ENCODE measurements at regions not wholly inside any gene's neighbourhood (a gene's known extent, or its start where the extent isn't known, plus 50 kb on each side); places are given as distances from the start of the nearest gene placed in this dataset.

DNA sequence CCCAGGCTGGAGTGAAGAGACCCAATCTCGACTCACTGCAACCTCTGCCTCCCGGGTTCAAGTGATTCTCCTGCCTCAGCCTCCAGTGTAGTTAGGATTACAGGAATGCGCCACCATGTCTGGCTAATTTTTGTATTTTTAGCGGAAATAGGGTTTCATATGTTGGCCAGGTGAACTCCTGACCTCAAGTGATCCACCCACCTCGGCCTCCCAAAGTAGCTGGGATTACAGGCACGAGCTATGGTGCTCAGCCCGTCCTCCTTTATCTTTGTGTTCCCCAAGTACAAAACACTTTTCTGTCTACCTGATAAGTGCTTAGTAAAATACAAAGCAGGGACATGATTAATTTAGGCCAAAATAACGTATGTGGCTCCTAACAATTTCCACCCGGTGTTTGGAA lies 91.2 kb upstream of the STK17B start:
- H3K36me3 ChIP-seq = no peaks in the 10 kb centered on the region
- intact Hi-C loops (cut with DNase I) = no loop called here
- H3K27ac ChIP-seq = no peak overlapping the region
- no peak for TF ChIP-seq EP300 (IDR thresholded peaks at IDR 0.05)
- TF ChIP-seq, protein P1, sequence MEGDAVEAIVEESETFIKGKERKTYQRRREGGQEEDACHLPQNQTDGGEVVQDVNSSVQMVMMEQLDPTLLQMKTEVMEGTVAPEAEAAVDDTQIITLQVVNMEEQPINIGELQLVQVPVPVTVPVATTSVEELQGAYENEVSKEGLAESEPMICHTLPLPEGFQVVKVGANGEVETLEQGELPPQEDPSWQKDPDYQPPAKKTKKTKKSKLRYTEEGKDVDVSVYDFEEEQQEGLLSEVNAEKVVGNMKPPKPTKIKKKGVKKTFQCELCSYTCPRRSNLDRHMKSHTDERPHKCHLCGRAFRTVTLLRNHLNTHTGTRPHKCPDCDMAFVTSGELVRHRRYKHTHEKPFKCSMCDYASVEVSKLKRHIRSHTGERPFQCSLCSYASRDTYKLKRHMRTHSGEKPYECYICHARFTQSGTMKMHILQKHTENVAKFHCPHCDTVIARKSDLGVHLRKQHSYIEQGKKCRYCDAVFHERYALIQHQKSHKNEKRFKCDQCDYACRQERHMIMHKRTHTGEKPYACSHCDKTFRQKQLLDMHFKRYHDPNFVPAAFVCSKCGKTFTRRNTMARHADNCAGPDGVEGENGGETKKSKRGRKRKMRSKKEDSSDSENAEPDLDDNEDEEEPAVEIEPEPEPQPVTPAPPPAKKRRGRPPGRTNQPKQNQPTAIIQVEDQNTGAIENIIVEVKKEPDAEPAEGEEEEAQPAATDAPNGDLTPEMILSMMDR (IDR thresholded peaks at IDR 0.05) = no peak
- TF ChIP-seq POLR2A (IDR thresholded peaks at IDR 0.05) = no peak
- no peaks in the 10 kb centered on the region for H3K9me3 ChIP-seq
- H3K4me3 ChIP-seq = no peak overlapping the region
- 57 to 69% (median 65%) methylated on average over 9 of the region's 9 CpGs for WGBS, 3 donors
- no peak for DNase-seq
- H3K27me3 ChIP-seq = no peaks in the 10 kb centered on the region
- no peaks in the 10 kb centered on the region for H3K4me1 ChIP-seq (ENCODE audit: insufficient read depth)

DNA sequence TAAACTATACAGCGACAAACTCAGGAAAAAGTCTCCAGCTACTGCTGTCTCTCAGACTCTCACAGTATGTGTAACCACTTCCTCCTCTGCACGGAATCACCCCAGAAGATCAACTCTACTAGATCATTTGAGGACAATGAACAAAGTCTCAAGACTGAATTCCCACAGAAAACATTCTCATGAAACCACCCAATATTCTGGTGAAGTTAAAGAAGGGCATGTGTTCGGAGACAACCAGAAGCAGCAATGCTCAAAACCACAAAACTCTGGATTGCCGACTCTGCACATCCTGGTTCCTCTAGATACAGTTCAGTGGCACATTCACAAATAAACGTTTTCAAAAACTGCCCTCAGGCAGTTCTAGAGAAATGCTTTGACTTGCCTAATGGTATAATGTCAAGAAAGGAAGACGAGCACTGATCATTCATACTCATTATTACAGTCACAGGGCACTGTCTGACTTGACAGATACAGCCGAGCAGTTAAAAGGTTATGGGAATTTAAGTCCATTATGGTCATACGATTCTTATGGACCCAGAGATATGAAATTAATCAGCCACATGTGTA lies 91.9 kb upstream of the STK17B start:
- TF ChIP-seq, protein P1 (IDR thresholded peaks at IDR 0.05) = no peak
- no peak for TF ChIP-seq POLR2A (IDR thresholded peaks at IDR 0.05)
- TF ChIP-seq EP300 (IDR thresholded peaks at IDR 0.05) = no peak
- Histone ChIP-seq H3K27me3 (no peaks in the 10 kb centered on the region), H3K27ac (no peak overlapping the region), H3K9me3 (no peaks in the 10 kb centered on the region), H3K4me1 (ENCODE audit: insufficient read depth) (no peaks in the 10 kb centered on the region), H3K36me3 (no peaks in the 10 kb centered on the region), H3K4me3 (no peak overlapping the region)
- intact Hi-C loops (cut with DNase I) = no loop called here
- 63 to 71% (median 67%) methylated on average over 8 of the region's 8 CpGs for WGBS, 3 donors
- no peak for DNase-seq

DNA sequence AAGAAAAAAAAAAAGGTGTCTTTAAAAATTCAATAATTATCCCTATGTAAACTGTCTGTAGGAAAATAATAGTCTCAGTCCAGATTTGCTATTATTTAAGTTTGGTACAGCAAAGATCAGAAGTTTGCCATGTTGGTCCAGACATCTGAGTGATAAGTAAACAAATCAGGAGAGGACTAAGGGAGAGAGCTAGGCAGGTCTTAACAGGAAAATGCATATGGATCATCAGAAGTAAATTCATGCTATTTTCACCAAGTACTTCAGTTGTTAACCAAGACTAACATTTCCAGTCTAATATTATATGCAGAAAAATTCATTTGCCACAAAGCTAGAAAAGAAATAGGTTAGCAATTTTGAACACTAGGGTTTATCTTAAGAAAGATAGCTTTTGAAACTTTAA lies 95.0 kb upstream of the STK17B start:
- intact Hi-C loops (cut with DNase I) = no loop called here
- Histone ChIP-seq H3K4me1 (ENCODE audit: insufficient read depth) (no peaks in the 10 kb centered on the region), H3K27me3 (no peaks in the 10 kb centered on the region)

DNA sequence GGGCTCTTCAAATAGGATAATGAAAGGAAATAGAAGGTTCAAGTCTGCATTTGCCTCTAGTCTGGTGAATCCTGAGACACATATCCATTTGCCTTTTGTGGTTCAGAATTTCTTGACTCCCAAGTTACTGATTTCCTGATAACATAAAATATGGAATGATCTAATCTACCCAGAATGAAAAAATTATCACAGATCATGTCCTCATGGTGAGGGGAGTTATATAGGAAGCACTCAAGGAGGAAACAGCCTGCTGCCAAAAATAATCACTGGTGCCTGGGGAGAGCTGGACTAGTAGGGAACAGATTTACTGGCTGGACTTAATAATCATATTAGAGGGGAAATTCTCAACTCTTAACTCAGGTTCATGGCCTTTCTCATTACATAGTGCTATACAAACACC lies 95.5 kb upstream of the STK17B start:
- no peaks in the 10 kb centered on the region for H3K9me3 ChIP-seq
- H3K27ac ChIP-seq = no peak overlapping the region
- intact Hi-C loops (cut with DNase I) = no loop called here
- TF ChIP-seq EP300 (IDR thresholded peaks at IDR 0.05) = no peak
- TF ChIP-seq, protein P1 (IDR thresholded peaks at IDR 0.05) = no peak
- no peak for TF ChIP-seq POLR2A (IDR thresholded peaks at IDR 0.05)
- H3K36me3 ChIP-seq = no peaks in the 10 kb centered on the region
- H3K27me3 ChIP-seq = no peaks in the 10 kb centered on the region
- no peaks in the 10 kb centered on the region for H3K4me1 ChIP-seq (ENCODE audit: insufficient read depth)
- H3K4me3 ChIP-seq = no peak overlapping the region
- no peak for DNase-seq

More for the DNA sequence above, 95.0 kb upstream of the STK17B start:
- Histone ChIP-seq H3K4me3 (no peak overlapping the region), H3K36me3 (no peaks in the 10 kb centered on the region), H3K27ac (no peak overlapping the region), H3K9me3 (no peaks in the 10 kb centered on the region)
- TF ChIP-seq, protein P1 (IDR thresholded peaks at IDR 0.05) = no peak
- no peak for TF ChIP-seq EP300 (IDR thresholded peaks at IDR 0.05)
- TF ChIP-seq POLR2A (IDR thresholded peaks at IDR 0.05) = no peak
- no peak for DNase-seq

Measured in ovary (tissue), 7 donors.